Brain microvascular endothelial cell (primary cell): ENCODE measurements at regions not wholly inside any gene's neighbourhood (a gene's known extent, or its start where the extent isn't known, plus 50 kb on each side); places are given as distances from the start of the nearest gene placed in this dataset.

ENCODE experiments used
- DNase-seq: peaks from one replicate; pipeline ENCODE4 v3.0.0-alpha.2; 2020
- H3K27ac ChIP-seq: fragments of 250-450 bp; sonication (Bioruptor Pico); 2 replicates; pipeline ENCODE4 v1.5.1; 2020; ENCODE audit warnings: mild to moderate bottlenecking, moderate library complexity
- H3K27me3 ChIP-seq: fragments of 250-450 bp; sonication (Bioruptor Pico); replicated peaks from 2 replicates; pipeline ENCODE4 v1.5.1; 2020; ENCODE audit warnings: mild to moderate bottlenecking
- H3K36me3 ChIP-seq: fragments of 250-450 bp; sonication (Bioruptor Pico); replicated peaks from 2 replicates; pipeline ENCODE4 v1.5.1; 2020; ENCODE audit warnings: mild to moderate bottlenecking
- H3K4me3 ChIP-seq: 2 replicates; pipeline ENCODE4 v1.5.1; 2011; ENCODE audit warnings: low read depth, mild to moderate bottlenecking, control low read depth, low read length, moderate library complexity
- in situ Hi-C: cut with HindIII; loops from 2 replicates; pipeline ENCODE4 v1.10.0; 2017; ENCODE audit warnings: low sequenced_read_pairs, low pct_ligation_motif_present
- TF ChIP-seq, protein P1 (sequence below): IDR thresholded peaks from 2 replicates; pipeline ENCODE4 v1.5.1; 2011; ENCODE audit warnings: low read depth, mild to moderate bottlenecking, moderate library complexity, low read length, control low read depth, inconsistent platforms; ENCODE audit errors: missing control alignments

DNA sequence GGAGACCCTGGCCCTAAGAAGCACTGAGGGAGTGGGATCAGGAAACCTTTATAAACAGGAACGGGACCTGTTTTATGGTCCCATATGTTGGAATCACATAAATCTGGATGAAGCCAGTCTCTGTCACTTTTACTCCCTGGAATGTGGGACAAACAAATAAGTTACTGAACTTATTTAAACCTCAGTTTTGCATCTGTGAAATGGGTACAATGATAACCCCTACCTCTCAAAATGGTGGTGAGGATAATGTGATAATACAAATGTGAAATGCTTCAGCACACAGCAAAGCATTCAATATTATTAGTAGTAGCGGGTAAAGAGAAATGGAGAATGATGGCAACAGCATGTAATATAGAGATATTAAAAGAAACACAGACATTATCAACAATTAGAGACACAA lies 298.9 kb downstream of the ZSWIM6 start:
- Histone ChIP-seq H3K4me3 (no peak overlapping the region), H3K27ac (no peak overlapping the region)
- in situ Hi-C loops: no loop called here

DNA sequence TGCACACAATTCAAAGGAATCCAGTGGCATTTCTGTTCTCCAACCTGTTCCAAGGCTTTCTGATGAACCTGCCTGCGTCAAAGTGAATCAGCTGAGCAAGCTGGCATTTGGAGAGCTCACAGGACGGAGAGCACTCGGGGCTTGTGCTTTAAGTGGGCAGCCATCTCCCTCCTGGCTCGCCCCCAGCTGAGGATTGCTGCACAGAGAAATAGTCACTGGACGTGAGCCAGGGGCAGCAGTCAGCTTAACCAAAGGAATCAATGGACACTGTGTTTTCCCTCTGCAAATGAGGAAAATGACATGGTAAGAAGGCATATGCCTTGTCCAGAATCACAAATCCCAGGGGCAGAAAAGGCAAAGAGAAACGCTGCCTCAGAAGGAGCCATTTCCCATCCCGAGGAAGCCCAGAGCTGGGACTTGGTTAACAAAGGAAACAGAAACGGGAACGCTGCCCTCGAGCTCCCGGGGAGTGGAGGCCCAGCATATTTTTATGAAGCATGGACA lies 299.4 kb downstream of the ZSWIM6 start:
- H3K27me3 ChIP-seq: no peaks in the 10 kb centered on the region
- TF ChIP-seq, protein P1, sequence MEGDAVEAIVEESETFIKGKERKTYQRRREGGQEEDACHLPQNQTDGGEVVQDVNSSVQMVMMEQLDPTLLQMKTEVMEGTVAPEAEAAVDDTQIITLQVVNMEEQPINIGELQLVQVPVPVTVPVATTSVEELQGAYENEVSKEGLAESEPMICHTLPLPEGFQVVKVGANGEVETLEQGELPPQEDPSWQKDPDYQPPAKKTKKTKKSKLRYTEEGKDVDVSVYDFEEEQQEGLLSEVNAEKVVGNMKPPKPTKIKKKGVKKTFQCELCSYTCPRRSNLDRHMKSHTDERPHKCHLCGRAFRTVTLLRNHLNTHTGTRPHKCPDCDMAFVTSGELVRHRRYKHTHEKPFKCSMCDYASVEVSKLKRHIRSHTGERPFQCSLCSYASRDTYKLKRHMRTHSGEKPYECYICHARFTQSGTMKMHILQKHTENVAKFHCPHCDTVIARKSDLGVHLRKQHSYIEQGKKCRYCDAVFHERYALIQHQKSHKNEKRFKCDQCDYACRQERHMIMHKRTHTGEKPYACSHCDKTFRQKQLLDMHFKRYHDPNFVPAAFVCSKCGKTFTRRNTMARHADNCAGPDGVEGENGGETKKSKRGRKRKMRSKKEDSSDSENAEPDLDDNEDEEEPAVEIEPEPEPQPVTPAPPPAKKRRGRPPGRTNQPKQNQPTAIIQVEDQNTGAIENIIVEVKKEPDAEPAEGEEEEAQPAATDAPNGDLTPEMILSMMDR: no peak
- H3K27ac ChIP-seq: no peak overlapping the region
- H3K36me3 ChIP-seq: no peaks in the 10 kb centered on the region
- peak; percentile 4 for DNase-seq
- H3K4me3 ChIP-seq: peak overlapping the region; percentile 9
- in situ Hi-C loops: no loop called here

More for the DNA sequence above, 298.9 kb downstream of the ZSWIM6 start:
- H3K27me3 ChIP-seq: no peaks in the 10 kb centered on the region
- no peaks in the 10 kb centered on the region for H3K36me3 ChIP-seq
- TF ChIP-seq, protein P1: no peak
- DNase-seq: no peak

DNA sequence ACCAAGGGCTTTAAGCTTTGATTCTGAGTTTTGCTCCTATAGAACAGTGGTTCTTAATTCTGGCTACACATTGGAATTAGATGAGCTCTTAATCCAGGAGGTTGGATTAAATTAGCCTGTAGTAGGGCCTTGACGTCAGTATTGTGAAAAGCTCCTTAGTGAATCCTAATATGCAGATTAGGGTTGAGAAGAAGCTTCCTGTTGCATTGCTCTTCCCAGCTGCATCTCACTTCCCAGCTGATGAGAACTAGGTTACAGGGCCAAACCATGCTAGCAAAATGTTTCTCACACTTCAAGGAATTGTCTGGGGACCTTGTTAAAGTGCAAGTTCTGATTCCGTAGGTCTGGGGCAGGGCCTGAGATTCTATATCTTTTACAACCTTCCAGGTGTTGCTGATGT lies 300.0 kb downstream of the ZSWIM6 start:
- DNase-seq: no peak
- TF ChIP-seq, protein P1: no peak
- Histone ChIP-seq H3K4me3 (no peak overlapping the region), H3K27me3 (no peaks in the 10 kb centered on the region), H3K27ac (no peak overlapping the region), H3K36me3 (no peaks in the 10 kb centered on the region)
- in situ Hi-C loops: no loop called here

DNA sequence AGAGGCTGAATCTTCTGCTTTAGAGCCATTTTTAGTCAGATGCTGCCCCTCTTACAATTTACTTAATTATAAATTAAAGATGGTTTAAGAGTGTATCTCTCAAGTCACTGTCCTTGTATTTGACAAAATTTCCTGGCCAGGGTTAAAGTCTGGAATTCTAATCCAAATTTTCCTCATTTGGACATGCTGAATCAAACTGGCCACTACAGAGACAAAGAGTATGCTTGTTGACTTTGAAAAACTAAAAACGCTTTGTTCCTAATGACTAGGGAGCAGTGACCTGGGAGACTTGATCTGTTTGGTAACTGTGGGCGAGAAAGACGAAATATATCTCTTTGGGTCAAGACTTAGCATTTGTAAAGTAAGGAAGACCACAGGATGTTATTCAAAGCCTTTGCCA lies 303.2 kb downstream of the ZSWIM6 start:
- TF ChIP-seq, protein P1: no peak
- DNase-seq: no peak
- H3K27me3 ChIP-seq: no peaks in the 10 kb centered on the region
- H3K27ac ChIP-seq: no peak overlapping the region
- in situ Hi-C loops: no loop called here
- H3K36me3 ChIP-seq: no peaks in the 10 kb centered on the region
- no peak overlapping the region for H3K4me3 ChIP-seq

DNA sequence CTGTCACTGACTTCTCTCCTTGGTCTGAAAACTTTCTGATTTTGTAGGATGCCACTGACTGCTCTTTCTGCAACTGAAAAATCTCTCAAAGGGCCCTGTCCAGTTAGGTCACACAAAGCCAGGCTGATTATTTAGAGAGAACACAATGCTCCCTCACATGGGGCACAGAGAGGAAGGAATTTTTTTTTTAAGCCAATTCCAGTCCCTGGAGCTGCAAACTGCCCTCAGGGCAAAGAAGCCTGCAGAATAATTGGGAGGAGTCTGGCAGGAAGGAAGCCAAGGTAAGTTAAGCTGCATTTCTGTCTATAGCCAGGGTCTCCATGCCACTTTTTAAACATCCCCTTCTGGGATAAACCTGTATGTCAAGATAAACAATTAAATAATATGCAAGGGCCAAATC lies 305.5 kb downstream of the ZSWIM6 start:
- H3K27ac ChIP-seq: no peak overlapping the region
- in situ Hi-C loops: no loop called here
- DNase-seq: no peak
- H3K27me3 ChIP-seq: no peaks in the 10 kb centered on the region
- H3K36me3 ChIP-seq: no peaks in the 10 kb centered on the region
- TF ChIP-seq, protein P1: no peak
- no peak overlapping the region for H3K4me3 ChIP-seq

DNA sequence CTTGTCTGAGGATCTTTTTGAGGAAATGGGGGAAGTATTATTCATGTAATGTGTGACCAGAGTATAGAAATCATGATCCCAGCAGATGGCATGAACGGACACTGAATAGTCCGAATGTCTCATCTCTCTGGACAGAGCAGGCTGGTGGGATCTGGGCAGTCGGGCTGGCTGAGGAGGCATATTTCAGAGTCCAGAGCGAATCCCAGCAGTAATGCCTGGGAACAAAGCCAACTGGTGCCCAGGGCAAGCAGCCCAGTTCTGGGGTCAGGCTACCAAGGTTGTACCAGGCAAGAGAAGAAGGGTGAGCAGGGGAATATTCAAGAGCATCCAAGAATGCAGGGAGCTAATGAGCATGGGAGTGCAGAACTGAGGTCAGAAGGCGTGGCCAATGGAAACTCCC lies 306.4 kb downstream of the ZSWIM6 start:
- no peak overlapping the region for H3K27ac ChIP-seq
- no peaks in the 10 kb centered on the region for H3K36me3 ChIP-seq
- in situ Hi-C loops: no loop called here
- TF ChIP-seq, protein P1: no peak
- H3K27me3 ChIP-seq: no peaks in the 10 kb centered on the region
- no peak overlapping the region for H3K4me3 ChIP-seq
- no peak for DNase-seq
